Heart left ventricle (tissue), 16 donors: ENCODE measurements at regions not wholly inside any gene's neighbourhood (a gene's known extent, or its start where the extent isn't known, plus 50 kb on each side); places are given as distances from the start of the nearest gene placed in this dataset.

Source experiments
- ATAC-seq, 4 donors: fragments of 200-7000 bp; cut with Tn5 transposase; one replicate each; pipeline ENCODE4 v1.9.1; 2020 to 2022; ENCODE audit warnings: moderate library complexity in 4 of 4, mild to moderate bottlenecking in 3 of 4, moderate number of reproducible peaks in 1 of 4
- DNase-seq, 5 donors: peaks; one replicate each; pipeline ENCODE4 v3.0.0-alpha.2; 2020
- H3K27ac ChIP-seq, 12 donors: fragments of 200-600 bp; sonication (generic) in 4 of 12; one replicate each; pipeline versions ENCODE4 v1.5.0 to v1.8.0; 2016 to 2022; ENCODE audit warnings: mild to moderate bottlenecking in 2 of 12
- H3K27me3 ChIP-seq, 9 donors: fragments of 200-600 bp; sonication (generic) in 2 of 9; one replicate each; pipeline versions ENCODE4 v1.5.1 to v1.8.0; 2016 to 2022; ENCODE audit warnings: mild to moderate bottlenecking in 3 of 9
- H3K36me3 ChIP-seq, 9 donors: fragments of 200-600 bp; sonication (generic) in 2 of 9; one replicate each; pipeline versions ENCODE4 v1.5.0 to v1.8.0; 2018 to 2022; ENCODE audit warnings: mild to moderate bottlenecking in 2 of 9
- H3K4me1 ChIP-seq, 12 donors: fragments of 200-600 bp; sonication (generic) in 4 of 12; one replicate each; pipeline versions ENCODE4 v1.5.0 to v1.8.0; 2016 to 2022; ENCODE audit warnings: mild to moderate bottlenecking in 3 of 12
- H3K4me3 ChIP-seq, 12 donors: fragments of 200-600 bp; sonication (generic) in 4 of 12; one replicate each; pipeline versions ENCODE4 v1.5.0 to v1.8.0; 2017 to 2022; ENCODE audit warnings: mild to moderate bottlenecking in 9 of 12, moderate library complexity in 4 of 12
- H3K9me3 ChIP-seq, 12 donors: fragments of 200-600 bp; sonication (generic) in 4 of 12; one replicate each; pipeline versions ENCODE4 v1.5.0 to v1.8.0; 2016 to 2022; ENCODE audit warnings: mild to moderate bottlenecking in 1 of 12
- CTCF ChIP-seq, 12 donors: fragments of 200-600 bp; sonication (generic) in 4 of 12; IDR thresholded peaks; one replicate each; pipeline versions ENCODE4 v1.5.0 to v1.8.0; 2018 to 2022; ENCODE audit warnings: antibody characterized with exemption in 12 of 12, mild to moderate bottlenecking in 5 of 12
- POLR2A ChIP-seq, 2 donors: fragments of 450-650 bp; IDR thresholded peaks; one replicate each; pipeline ENCODE4 v1.6.1; 2017; ENCODE audit warnings: antibody characterized with exemption in 2 of 2, mild to moderate bottlenecking in 2 of 2, moderate library complexity in 2 of 2
- WGBS, 4 donors: extraction: QIAGEN DNeasy Blood & Tissue Kit in 2 of 4; methylation state at CpG; one replicate each; pipeline versions ENCODE4 v1.1.5 to v1.1.7; 2013 to 2018; 5-methylcytosine and 5-hydroxymethylcytosine counted together
- intact Hi-C, 10 donors: fragments of 100-400 bp; cut with DNase I; formaldehyde crosslinking; loops; one replicate each; pipeline versions ENCODE4 v1.11.1 to v1.14.2; 2022
- donor health status: ischemic (EF 13 %, LVEDD 7.1; RV severe dilation, severe dysfunction).
- donor health status: healthy with polysubstance abuse.
- donor health status: DM: no; HTN: yes; CAD: no.
- donor health status: DM: no; HTN: no; CAD: no.
- donor health status: ischemic (EF 25% LVEDD 6.9; RV normal size, moderate dysfunction).
- donor health status: ischemic (EF 25% LVEDD 5.7; RV mildly dilated, moderate dysfunction).
- donor health status: healthy.
- donor health status: DM: yes; HTN: yes; CAD: no.
- donor health status: ischemic (EF 35%, LVEDD 5.7; RV mildly dilated, moderate dysfunction).
- donor health status: nonischemic (EF 11% LVEDD 7.7; RV severe dilation, severe dysfunction).
- donor health status: DM: yes; HTN: yes; CAD: no.
- donor health status: PGD.
- donor health status: ischemic (EF 29% LVEDD 5.4; RV normal size, mild dysfunction).
- donor health status: nonischemic (EF 23%, LVEDD 6.1; RV moderate dilation, normal function).

GRCh38 chr4:138013625-138014024 is 228.5 kb downstream of the SLC7A11 start:
- Histone ChIP-seq H3K27ac (no peak overlapping the region), H3K27me3 (no peaks in the 10 kb centered on the region), H3K36me3 (no peaks in the 10 kb centered on the region), H3K4me1 (no peaks in the 10 kb centered on the region), H3K9me3 (peaks cover 0 to 3% (median 0%) of the 10 kb centered on the region in 12 donors), H3K4me3 (no peak overlapping the region)
- TF ChIP-seq POLR2A (IDR thresholded peaks at IDR 0.05) (no peak), CTCF (IDR thresholded peaks at IDR 0.05) (no peak)
- no peak for DNase-seq
- intact Hi-C loops: no loop called here
- no peak for ATAC-seq
- 57 to 76% (median 68%) methylated on average over 3 of the region's 3 CpGs for WGBS, 4 donors

GRCh38 chr4:138010639-138011038 is 231.5 kb downstream of the SLC7A11 start:
- Histone ChIP-seq H3K36me3 (no peaks in the 10 kb centered on the region), H3K4me3 (no peak overlapping the region), H3K9me3 (no peaks in the 10 kb centered on the region), H3K27me3 (no peaks in the 10 kb centered on the region), H3K4me1 (no peaks in the 10 kb centered on the region), H3K27ac (no peak overlapping the region)
- intact Hi-C loops: no loop called here
- ATAC-seq (no peak), DNase-seq (no peak)
- TF ChIP-seq POLR2A (IDR thresholded peaks at IDR 0.05): no peak
- TF ChIP-seq CTCF (IDR thresholded peaks at IDR 0.05): no peak

- Histone ChIP-seq H3K9me3 (no peaks in the 10 kb centered on the region), H3K4me1 (no peaks in the 10 kb centered on the region), H3K27me3 (no peaks in the 10 kb centered on the region), H3K4me3 (no peak overlapping the region), H3K36me3 (no peaks in the 10 kb centered on the region), H3K27ac (no peak overlapping the region)
- no peak for DNase-seq
- 90 to 97% (median 92%) methylated on average over 1 of the region's 1 CpG for WGBS, 4 donors
- TF ChIP-seq POLR2A (IDR thresholded peaks at IDR 0.05): no peak
- peak in 2 of 12 donors; percentile 22 to 25 for TF ChIP-seq CTCF (IDR thresholded peaks at IDR 0.05)
- no peak for ATAC-seq
- intact Hi-C loops: no loop called here
These were observed 234.6 kb downstream of the SLC7A11 start for GRCh38 chr4:138007572-138007971.

GRCh38 chr4:138005486-138005885 is 236.7 kb downstream of the SLC7A11 start:
- ATAC-seq: no peak
- Histone ChIP-seq H3K4me1 (no peaks in the 10 kb centered on the region), H3K36me3 (no peaks in the 10 kb centered on the region), H3K4me3 (no peak overlapping the region), H3K9me3 (no peaks in the 10 kb centered on the region), H3K27ac (no peak overlapping the region), H3K27me3 (no peaks in the 10 kb centered on the region)
- WGBS, 4 donors: 81 to 89% (median 83%) methylated on average over 1 of the region's 1 CpG
- DNase-seq: no peak
- no peak for TF ChIP-seq CTCF (IDR thresholded peaks at IDR 0.05)
- TF ChIP-seq POLR2A (IDR thresholded peaks at IDR 0.05): no peak
- intact Hi-C loops: no loop called here
